Right atrium auricular region (tissue), 2 donors: ENCODE measurements at regions not wholly inside any gene's neighbourhood (a gene's known extent, or its start where the extent isn't known, plus 50 kb on each side); places are given as distances from the start of the nearest gene placed in this dataset.

Experiments used
- DNase-seq: peaks from one replicate; pipeline ENCODE4 v3.0.0-alpha.2; 2019; ENCODE audit warnings: low spot score
- H3K27ac ChIP-seq, 2 donors: fragments of 200-600 bp; sonication (generic); 1 replicate in 1 of 2; 2 replicates in 1 of 2; pipeline ENCODE4 v1.5.1; 2016 to 2019
- H3K27me3 ChIP-seq, 2 donors: fragments of 200-600 bp; sonication (generic); one replicate each; pipeline versions ENCODE4 v1.5.1 to v1.6.0; 2017 to 2019
- H3K36me3 ChIP-seq: fragments of 200-600 bp; sonication (generic); one replicate; pipeline ENCODE4 v1.5.1; 2016
- H3K4me1 ChIP-seq, 2 donors: fragments of 200-600 bp; sonication (generic); one replicate each; pipeline versions ENCODE4 v1.5.1 to v1.6.0; 2017 to 2019
- H3K4me3 ChIP-seq, 2 donors: fragments of 200-600 bp; sonication (generic); 1 replicate in 1 of 2; 2 replicates in 1 of 2; pipeline ENCODE4 v1.5.1; 2017 to 2019; ENCODE audit warnings: mild to moderate bottlenecking in 1 of 2, moderate library complexity in 1 of 2
- H3K9me3 ChIP-seq, 2 donors: fragments of 200-600 bp; sonication (generic); one replicate each; pipeline ENCODE4 v1.5.1; 2019
- TF ChIP-seq, protein P1 (sequence below), 2 donors: fragments of 200-600 bp; sonication (generic); IDR thresholded peaks; one replicate each; pipeline ENCODE4 v1.5.1; 2019; ENCODE audit warnings: antibody characterized with exemption in 2 of 2

DNA sequence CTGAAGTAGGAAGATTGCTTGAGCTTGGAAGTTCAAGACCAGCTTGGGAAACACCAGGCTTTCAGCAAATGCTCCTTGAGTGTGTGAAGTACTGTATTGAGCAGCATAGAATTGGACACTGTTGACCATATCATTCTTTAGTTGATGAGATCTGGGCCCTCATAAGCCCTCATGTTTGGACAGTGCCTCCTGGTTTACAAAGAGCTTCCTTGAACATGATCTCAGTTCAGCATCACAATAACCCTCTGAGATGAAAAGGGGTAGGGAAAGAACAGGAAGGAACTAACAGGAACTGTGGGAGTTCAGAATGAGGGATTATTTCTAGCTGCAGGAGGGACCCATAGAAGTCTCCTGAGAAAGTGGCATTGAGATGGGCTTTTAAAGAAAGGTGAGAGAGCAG is 153.2 kb downstream of the C12orf75 start:
- H3K36me3 ChIP-seq: no peaks in the 10 kb centered on the region
- H3K27me3 ChIP-seq: no peaks in the 10 kb centered on the region
- peaks cover 0 to 16% of the 10 kb centered on the region in 2 donors for H3K4me1 ChIP-seq
- no peaks in the 10 kb centered on the region for H3K9me3 ChIP-seq
- TF ChIP-seq, protein P1, sequence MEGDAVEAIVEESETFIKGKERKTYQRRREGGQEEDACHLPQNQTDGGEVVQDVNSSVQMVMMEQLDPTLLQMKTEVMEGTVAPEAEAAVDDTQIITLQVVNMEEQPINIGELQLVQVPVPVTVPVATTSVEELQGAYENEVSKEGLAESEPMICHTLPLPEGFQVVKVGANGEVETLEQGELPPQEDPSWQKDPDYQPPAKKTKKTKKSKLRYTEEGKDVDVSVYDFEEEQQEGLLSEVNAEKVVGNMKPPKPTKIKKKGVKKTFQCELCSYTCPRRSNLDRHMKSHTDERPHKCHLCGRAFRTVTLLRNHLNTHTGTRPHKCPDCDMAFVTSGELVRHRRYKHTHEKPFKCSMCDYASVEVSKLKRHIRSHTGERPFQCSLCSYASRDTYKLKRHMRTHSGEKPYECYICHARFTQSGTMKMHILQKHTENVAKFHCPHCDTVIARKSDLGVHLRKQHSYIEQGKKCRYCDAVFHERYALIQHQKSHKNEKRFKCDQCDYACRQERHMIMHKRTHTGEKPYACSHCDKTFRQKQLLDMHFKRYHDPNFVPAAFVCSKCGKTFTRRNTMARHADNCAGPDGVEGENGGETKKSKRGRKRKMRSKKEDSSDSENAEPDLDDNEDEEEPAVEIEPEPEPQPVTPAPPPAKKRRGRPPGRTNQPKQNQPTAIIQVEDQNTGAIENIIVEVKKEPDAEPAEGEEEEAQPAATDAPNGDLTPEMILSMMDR (IDR thresholded peaks at IDR 0.05): no peak
- no peak overlapping the region for H3K27ac ChIP-seq
- no peak overlapping the region for H3K4me3 ChIP-seq
- DNase-seq: no peak

GRCh38 chr12:105485321-105485910 is 154.9 kb downstream of the C12orf75 start:
- DNase-seq: peak; percentile 74
- TF ChIP-seq, protein P1 (IDR thresholded peaks at IDR 0.05): no peak
- no peaks in the 10 kb centered on the region for H3K27me3 ChIP-seq
- H3K9me3 ChIP-seq: no peaks in the 10 kb centered on the region
- H3K4me3 ChIP-seq: no peak overlapping the region
- H3K36me3 ChIP-seq: no peaks in the 10 kb centered on the region
- H3K27ac ChIP-seq: peak overlapping the region; percentile 30 to 52
- peaks cover 0 to 16% of the 10 kb centered on the region in 2 donors for H3K4me1 ChIP-seq

DNA sequence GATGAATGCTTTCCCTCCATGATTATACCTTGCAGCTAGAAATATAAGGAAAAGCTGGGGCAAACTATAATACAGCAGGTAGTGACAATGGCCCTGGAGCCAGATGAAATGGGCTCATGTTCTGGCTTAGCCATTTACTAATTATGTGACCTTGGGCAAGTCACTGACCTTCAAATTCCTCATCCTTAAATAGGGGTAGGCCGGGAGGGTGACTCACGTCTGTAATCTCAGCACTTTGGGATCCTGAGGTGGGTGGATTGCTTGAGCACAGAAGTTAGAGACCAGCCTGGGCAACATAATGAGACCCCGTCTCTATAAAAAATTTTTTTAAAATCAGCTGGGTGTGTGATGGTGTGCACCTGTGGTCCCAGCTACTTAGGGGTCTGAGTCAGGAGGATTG is 155.4 kb downstream of the C12orf75 start:
- Histone ChIP-seq H3K27ac (peak overlapping the region; percentile 30 to 52), H3K27me3 (no peaks in the 10 kb centered on the region), H3K9me3 (no peaks in the 10 kb centered on the region), H3K4me3 (no peak overlapping the region), H3K4me1 (peaks cover 0 to 16% of the 10 kb centered on the region in 2 donors), H3K36me3 (no peaks in the 10 kb centered on the region)
- DNase-seq: no peak
- TF ChIP-seq, protein P1 (IDR thresholded peaks at IDR 0.05): no peak

DNA sequence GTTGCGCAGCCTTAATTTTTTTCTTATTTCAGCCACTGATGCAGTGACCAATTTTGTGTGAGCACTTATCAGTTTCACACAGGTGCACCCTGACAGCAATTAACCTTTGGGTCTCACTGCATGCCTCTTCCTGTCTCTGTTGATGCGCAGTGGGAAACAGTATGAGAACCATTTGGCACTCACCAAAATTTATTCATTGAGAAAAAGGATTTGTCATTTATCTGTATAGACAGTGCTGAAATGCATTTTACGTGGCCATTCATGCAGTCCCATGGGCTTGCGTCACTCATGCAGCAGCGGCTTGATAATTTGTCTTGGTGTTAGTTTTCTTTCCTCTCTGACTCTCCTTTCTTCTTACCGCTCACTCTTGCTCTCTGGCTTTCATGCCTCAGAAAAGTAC is 157.5 kb downstream of the C12orf75 start:
- peaks cover 0 to 16% of the 10 kb centered on the region in 2 donors for H3K4me1 ChIP-seq
- DNase-seq: no peak
- H3K27ac ChIP-seq: no peak overlapping the region
- H3K9me3 ChIP-seq: no peaks in the 10 kb centered on the region
- H3K36me3 ChIP-seq: no peaks in the 10 kb centered on the region
- H3K4me3 ChIP-seq: no peak overlapping the region
- TF ChIP-seq, protein P1 (IDR thresholded peaks at IDR 0.05): no peak
- no peaks in the 10 kb centered on the region for H3K27me3 ChIP-seq

DNA sequence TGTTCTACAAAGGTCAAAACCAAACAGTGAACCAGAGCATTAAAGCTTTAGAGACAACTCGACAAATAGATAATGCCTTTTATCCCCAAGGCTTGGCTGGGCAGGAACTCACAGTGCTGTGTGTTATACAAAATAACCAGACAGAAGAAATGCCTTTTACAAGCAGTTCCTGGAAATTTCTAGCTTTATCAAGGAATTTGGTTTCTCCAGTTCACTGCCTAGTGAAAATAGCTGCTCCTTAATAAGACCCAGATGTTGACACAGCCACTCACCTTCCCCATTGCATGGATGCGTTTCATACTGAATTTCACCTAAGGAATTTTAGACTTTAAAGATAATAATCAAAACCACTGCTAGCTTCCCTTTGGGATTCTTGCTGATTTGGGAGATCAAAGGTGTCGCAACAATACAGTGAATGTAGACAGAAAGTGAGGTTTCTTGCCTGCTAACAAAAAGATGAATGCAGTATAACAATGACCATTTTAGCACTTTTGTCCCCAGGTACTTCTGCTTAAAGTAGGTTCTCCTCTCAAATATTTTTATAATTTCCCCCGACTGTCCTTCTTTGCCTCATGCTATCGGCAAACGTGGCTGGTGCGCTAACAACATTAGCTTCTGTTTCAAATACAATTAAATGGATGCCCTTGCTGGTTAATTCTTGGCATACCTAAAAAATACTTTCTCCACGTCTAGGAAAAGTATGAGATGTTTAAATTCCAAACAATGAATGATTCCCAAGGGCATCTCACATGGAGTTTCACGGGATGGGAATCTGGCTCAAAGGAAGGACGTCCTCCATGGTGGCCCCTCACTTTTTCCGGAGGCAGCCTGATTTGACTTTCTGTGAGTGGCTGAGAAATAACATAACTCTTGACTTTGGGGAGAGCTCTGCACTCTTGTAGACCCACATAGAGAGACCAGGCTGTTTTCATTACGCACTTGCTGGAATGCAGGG is 162.4 kb downstream of the C12orf75 start:
- peaks cover 0 to 2% of the 10 kb centered on the region in 2 donors for H3K9me3 ChIP-seq
- no peak overlapping the region for H3K4me3 ChIP-seq
- H3K27me3 ChIP-seq: no peaks in the 10 kb centered on the region
- DNase-seq: no peak
- H3K4me1 ChIP-seq: no peaks in the 10 kb centered on the region
- H3K36me3 ChIP-seq: no peaks in the 10 kb centered on the region
- no peak overlapping the region for H3K27ac ChIP-seq
- TF ChIP-seq, protein P1 (IDR thresholded peaks at IDR 0.05): no peak
